DMS114 treated with DMSO at 0.1 percent for 48 hours (cell line): ENCODE measurements at regions not wholly inside any gene's neighbourhood (a gene's known extent, or its start where the extent isn't known, plus 50 kb on each side); places are given as distances from the start of the nearest gene placed in this dataset.

Source experiments
- DNase-seq: peaks from one replicate; lab custom pipeline; 2025; ENCODE audit not compliant: unreplicated experiment; lab: John Stamatoyannopoulos, UW

GRCh38 chr12:34361721-34362316 lies 339.5 kb downstream of the ALG10 start:
- DNase-seq: no peak

GRCh38 chr12:34363050-34363673 lies 340.9 kb downstream of the ALG10 start:
- no peak for DNase-seq

- no peak for DNase-seq
Observed at GRCh38 chr12:34368079-34368478, 345.8 kb downstream of the ALG10 start.

- DNase-seq: no peak
Observed at GRCh38 chr12:34371050-34371449, 348.8 kb downstream of the ALG10 start.

GRCh38 chr12:34372003-34372402 lies 349.7 kb downstream of the ALG10 start:
- DNase-seq: no peak

- DNase-seq: no peak
Observed at GRCh38 chr12:34373926-34374325, 351.6 kb downstream of the ALG10 start.

GRCh38 chr12:34376133-34376799 lies 354.0 kb downstream of the ALG10 start:
- no peak for DNase-seq

- DNase-seq: no peak
Observed at GRCh38 chr12:34377243-34378035, 355.1 kb downstream of the ALG10 start.

- no peak for DNase-seq
Observed at GRCh38 chr12:34379142-34379541, 356.8 kb downstream of the ALG10 start.

- DNase-seq: no peak
Observed at GRCh38 chr12:34384693-34385092, 362.4 kb downstream of the ALG10 start.

- no peak for DNase-seq
Observed at GRCh38 chr12:34386016-34386415, 363.7 kb downstream of the ALG10 start.

- DNase-seq: no peak
Observed at GRCh38 chr12:34386621-34387255, 364.4 kb downstream of the ALG10 start.

GRCh38 chr12:34387711-34388635 lies 365.7 kb downstream of the ALG10 start:
- DNase-seq: no peak

- no peak for DNase-seq
Observed at GRCh38 chr12:34388636-34389377, 366.5 kb downstream of the ALG10 start.

GRCh38 chr12:34389378-34390170 lies 367.3 kb downstream of the ALG10 start:
- DNase-seq: no peak

- DNase-seq: no peak
Observed at GRCh38 chr12:34390171-34390841, 368.0 kb downstream of the ALG10 start.

- no peak for DNase-seq
Observed at GRCh38 chr12:34390846-34391700, 368.8 kb downstream of the ALG10 start.
